HCT116 (cell line): ENCODE measurements at regions not wholly inside any gene's neighbourhood (a gene's known extent, or its start where the extent isn't known, plus 50 kb on each side); places are given as distances from the start of the nearest gene placed in this dataset.

ENCODE experiments used
- ATAC-seq: fragments of 200-7000 bp; cut with Tn5 transposase; 2 replicates; pipeline ENCODE4 v1.9.1; 2020; ENCODE audit warnings: mild to moderate bottlenecking, moderate library complexity
- BruUV-seq: library from RNA; stranded (reverse); fragments of 400-500 nt; replicated peaks from 2 replicates; lab custom pipeline; 2021; lab: Mats Ljungman, UMichigan
- CTCF ChIA-PET: fragments of 300-600 bp; sonication (Branson Sonifier 250); formaldehyde crosslinking; loops from one replicate; lab custom pipeline; 2021; ENCODE audit warnings: antibody characterized with exemption; lab: Charles Lee
- POLR2A ChIA-PET: fragments of 300-600, 350-600 bp; sonication (Branson Sonifier 250); formaldehyde crosslinking; loops from one replicate; lab custom pipeline; 2021; ENCODE audit warnings: antibody characterized with exemption; lab: Charles Lee
- RAD21 ChIA-PET, 2 experiments: fragments of 300-600 bp; sonication (Branson Sonifier 250); formaldehyde crosslinking; loops; one replicate each; lab custom pipeline; 2023; ENCODE audit warnings: low total read pairs in 2 of 2; ENCODE audit not compliant: uncharacterized antibody in 2 of 2, unreplicated experiment in 2 of 2, low non-redundant PET in 1 of 2; lab: Charles Lee
- DNase-seq: peaks from one replicate; pipeline ENCODE4 v3.0.0-alpha.2; 2010; ENCODE audit warnings: low read depth, low spot score
- H2AFZ ChIP-seq: fragments of 200-600 bp; shearing (Covaris generic), sonication (generic); 2 replicates; pipeline ENCODE4 v1.6.1; 2017; ENCODE audit warnings: low read depth, mixed run types, mixed read lengths, antibody characterized with exemption, low read length; ENCODE audit not compliant: poor library complexity, severe bottlenecking
- H3K27ac ChIP-seq: 2 replicates; pipeline ENCODE4 v1.5.1; 2012; ENCODE audit warnings: low read depth, low read length
- H3K27me3 ChIP-seq: fragments of 200-600 bp; sonication (generic); 2 replicates; pipeline ENCODE4 v1.6.1; 2016; ENCODE audit warnings: mixed run types, low read length, mixed read lengths; ENCODE audit not compliant: insufficient read depth
- H3K36me3 ChIP-seq, 2 experiments: fragments of 200-500 bp in 1 of 2; fragments of 200-600 bp in 1 of 2; sonication (Bioruptor generic) in 1 of 2; sonication (generic) in 1 of 2; 2 replicates each; pipeline versions ENCODE4 v1.5.1 to v1.6.1; 2014 to 2016; ENCODE audit warnings: low read length in 2 of 2, inconsistent platforms in 1 of 2, mixed read lengths in 1 of 2, mixed run types in 1 of 2; ENCODE audit not compliant: insufficient read depth in 2 of 2, control insufficient read depth in 1 of 2
- H3K4me1 ChIP-seq, 2 experiments: fragments of 200-600 bp in 1 of 2; sonication (generic) in 1 of 2; 2 replicates each; pipeline versions ENCODE4 v1.5.1 to v1.6.1; 2012 to 2017; ENCODE audit warnings: low read length in 2 of 2, inconsistent platforms in 1 of 2, mild to moderate bottlenecking in 1 of 2, mixed read lengths in 1 of 2, mixed run types in 1 of 2, moderate library complexity in 1 of 2; ENCODE audit not compliant: insufficient read depth in 2 of 2, control insufficient read depth in 1 of 2
- H3K4me2 ChIP-seq: fragments of 200-600 bp; sonication (generic); 2 replicates; pipeline ENCODE4 v1.6.1; 2017; ENCODE audit warnings: mixed run types, low read length, mixed read lengths
- H3K4me3 ChIP-seq, 2 experiments: fragments of 200-600 bp in 1 of 2; sonication (generic) in 1 of 2; replicated peaks in 1 of 2; 2 replicates each; pipeline ENCODE4 v1.5.1; 2011 to 2016; ENCODE audit warnings: low read length in 2 of 2, control low read depth in 1 of 2, low read depth in 1 of 2, mild to moderate bottlenecking in 1 of 2, mixed read lengths in 1 of 2, mixed run types in 1 of 2
- H3K79me2 ChIP-seq: fragments of 200-600 bp; sonication (generic); 2 replicates; pipeline ENCODE4 v1.6.1; 2017; ENCODE audit warnings: mild to moderate bottlenecking, mixed run types, low read length, moderate library complexity, mixed read lengths; ENCODE audit not compliant: insufficient read depth
- H3K9ac ChIP-seq: fragments of 200-600 bp; sonication (generic); 2 replicates; pipeline ENCODE4 v1.6.1; 2016; ENCODE audit warnings: low read length, mixed read lengths
- H3K9me2 ChIP-seq: fragments of 200-600 bp; sonication (generic), shearing (Covaris generic); 2 replicates; pipeline ENCODE4 v1.6.1; 2017; ENCODE audit warnings: mixed run types, mild to moderate bottlenecking, moderate library complexity; ENCODE audit not compliant: insufficient read depth
- H3K9me3 ChIP-seq, 2 experiments: fragments of 200-500 bp in 1 of 2; fragments of 200-600 bp in 1 of 2; sonication (Bioruptor generic) in 1 of 2; sonication (generic) in 1 of 2; 2 replicates each; pipeline ENCODE4 v1.6.1; 2014 to 2017; ENCODE audit warnings: low read length in 2 of 2, mixed read lengths in 2 of 2, inconsistent platforms in 1 of 2, low read depth in 1 of 2, mild to moderate bottlenecking in 1 of 2, mixed run types in 1 of 2, moderate library complexity in 1 of 2; ENCODE audit not compliant: control insufficient read depth in 1 of 2, insufficient read depth in 1 of 2
- H4K20me1 ChIP-seq: fragments of 200-600 bp; sonication (generic), shearing (Covaris generic); 2 replicates; pipeline ENCODE4 v1.6.1; 2017; ENCODE audit warnings: mixed run types, mild to moderate bottlenecking, moderate library complexity; ENCODE audit not compliant: insufficient read depth
- ATF3 ChIP-seq: IDR thresholded peaks from 2 replicates; pipeline ENCODE4 v1.6.1; 2012
- CBX3 ChIP-seq: IDR thresholded peaks from 2 replicates; pipeline ENCODE4 v1.6.1; 2012; ENCODE audit warnings: low read depth
- JUND ChIP-seq: IDR thresholded peaks from 2 replicates; pipeline ENCODE4 v1.6.1; 2012
- MAX ChIP-seq: IDR thresholded peaks from 2 replicates; pipeline ENCODE4 v1.6.1; 2012
- RAD21 ChIP-seq: IDR thresholded peaks from 2 replicates; pipeline ENCODE4 v1.6.1; 2012; ENCODE audit warnings: low read depth, mild to moderate bottlenecking
- REST ChIP-seq: IDR thresholded peaks from 2 replicates; pipeline ENCODE4 v1.6.1; 2012; ENCODE audit warnings: low read depth
- SRF ChIP-seq: IDR thresholded peaks from 2 replicates; pipeline ENCODE4 v1.6.1; 2012; ENCODE audit warnings: low read depth
- YY1 ChIP-seq: IDR thresholded peaks from 2 replicates; pipeline ENCODE4 v1.6.1; 2011; ENCODE audit warnings: low read length, low read depth, moderate library complexity, mild to moderate bottlenecking; ENCODE audit not compliant: insufficient replicate concordance; ENCODE audit errors: extremely low read depth
- ZBTB33 ChIP-seq: IDR thresholded peaks from 2 replicates; pipeline ENCODE4 v1.6.1; 2011; ENCODE audit warnings: mild to moderate bottlenecking, low read length, moderate library complexity; ENCODE audit not compliant: insufficient replicate concordance; ENCODE audit errors: extremely low read depth
- intact Hi-C: fragments of 100-400 bp; cut with micrococcal nuclease; formaldehyde crosslinking; loops from 2 replicates; pipeline ENCODE4 v1.10.0; 2022

GRCh38 chr20:60341062-60341461 is 382.8 kb downstream of the CDH26 start (continued):
- no peak for TF ChIP-seq ZBTB33
- no peak for TF ChIP-seq CBX3

GRCh38 chr20:60345106-60345505 is 386.9 kb downstream of the CDH26 start:
- DNase-seq: no peak
- Histone ChIP-seq H3K9me3 (peaks cover 0 to 22% of the 10 kb centered on the region in 2 experiments; a peak in 2 of 4 replicates), H3K79me2 (no peaks in the 10 kb centered on the region), H3K4me2 (no peak overlapping the region), H3K27ac (no peak overlapping the region), H3K4me1 (no peaks in the 10 kb centered on the region), H4K20me1 (no peaks in the 10 kb centered on the region), H3K36me3 (no peaks in the 10 kb centered on the region), H3K4me3 (no peak overlapping the region), H3K27me3 (no peaks in the 10 kb centered on the region), H2AFZ (no peak overlapping the region), H3K9me2 (no peaks in the 10 kb centered on the region), H3K9ac (no peak overlapping the region)
- ATAC-seq: no peak
- no TSS peak for BruUV-seq
- RAD21 ChIA-PET: no interaction called here
- CTCF ChIA-PET: no interaction called here
- TF ChIP-seq JUND (no peak), ATF3 (no peak), MAX (no peak), SRF (no peak), REST (no peak), YY1 (no peak), RAD21 (no peak)
- POLR2A ChIA-PET: no interaction called here
- intact Hi-C loops: no loop called here
